Spleen (tissue), 7 donors: ENCODE measurements at regions not wholly inside any gene's neighbourhood (a gene's known extent, or its start where the extent isn't known, plus 50 kb on each side); places are given as distances from the start of the nearest gene placed in this dataset.

Experiments used
- CTCF ChIP-seq, 11 experiments: fragments of 200-600 bp in 7 of 11; fragments of 450-650 bp in 4 of 11; sonication (generic) in 4 of 11; IDR thresholded peaks in 8 of 11; conservative IDR thresholded peaks in 3 of 11; 1 replicate in 7 of 11; 2 replicates in 4 of 11; pipeline versions ENCODE4 v1.4.0 to v1.8.0; 2016 to 2021; ENCODE audit warnings: antibody characterized with exemption in 11 of 11, inconsistent platforms in 4 of 11, mild to moderate bottlenecking in 1 of 11
- POLR2AphosphoS5 ChIP-seq, 3 donors: sonication (generic); formaldehyde crosslinking; IDR thresholded peaks; one replicate each; pipeline ENCODE4 v1.5.1; 2017; ENCODE audit warnings: antibody characterized with exemption in 3 of 3
- donor health status: DM: no; HTN: no; CAD: no; lungs with moderate emphysema.
- donor health status: DM: no; HTN: no; CAD: no.
- donor health status: DM: no; HTN: no; CAD: no.

GRCh38 chr20:51120438-51120837 is 97.5 kb upstream of the KCNG1 start:
- no peak for TF ChIP-seq CTCF (IDR thresholded peaks at IDR 0.05 in 8 of 11, conservative IDR thresholded peaks at IDR 0.05 in 3 of 11)
- TF ChIP-seq POLR2AphosphoS5 (IDR thresholded peaks at IDR 0.05), result no peak
